K562 (cell line): ENCODE measurements at regions not wholly inside any gene's neighbourhood (a gene's known extent, or its start where the extent isn't known, plus 50 kb on each side); places are given as distances from the start of the nearest gene placed in this dataset.

ENCODE experiments used
- ATAC-seq: fragments of 200-7000 bp; cut with Tn5 transposase; 3 replicates; pipeline ENCODE4 v1.9.1; 2020; ENCODE audit warnings: moderate library complexity
- BruUV-seq: library from RNA; stranded (reverse); fragments of 400-500 nt; replicated peaks from 2 replicates; lab custom pipeline; 2021; lab: Mats Ljungman, UMichigan
- CTCF ChIA-PET: fragments of 300-600 bp; formaldehyde crosslinking; extraction: SDS; loops from one replicate; lab custom pipeline; 2021; ENCODE audit warnings: low intra/inter-chr PET ratio; lab: Yijun Ruan, JAX
- POLR2A ChIA-PET: fragments of 300-600, 350-650 bp; sonication (Branson Sonifier 250); formaldehyde crosslinking; extraction: SDS; loops from one replicate; lab custom pipeline; 2021; ENCODE audit warnings: antibody characterized with exemption, inconsistent platforms; lab: Yijun Ruan, JAX
- DNase-seq, 4 experiments: peaks; one replicate each; pipeline versions ENCODE4 v3.0.0 to v3.0.0-alpha.2; 2011 to 2018; ENCODE audit warnings: low spot score in 3 of 4, mixed read lengths in 3 of 4; ENCODE audit errors: extremely low read depth in 1 of 4
- FAIRE-seq: peaks from 2 replicates; lab custom pipeline; 2011; peaks lifted over from hg19 to GRCh38; lab: Jason Lieb, UNC
- H2AFZ ChIP-seq: 2 replicates; pipeline ENCODE4 v1.6.0; 2011; ENCODE audit warnings: low read depth, low read length, control low read depth, inconsistent platforms
- H3K27ac ChIP-seq: fragments of 200-600 bp; 3 replicates; pipeline ENCODE4 v1.8.0; 2011; ENCODE audit warnings: low read depth, mild to moderate bottlenecking, control low read depth, inconsistent platforms, low read length, moderate library complexity, mixed read lengths; ENCODE audit errors: extremely low read depth
- H3K27me3 ChIP-seq, 2 experiments: fragments of 300-600 bp in 1 of 2; 2 replicates in 1 of 2; 3 replicates in 1 of 2; pipeline versions ENCODE4 v1.6.0 to v1.8.0; 2011; ENCODE audit warnings: inconsistent platforms in 2 of 2, low read length in 2 of 2, mild to moderate bottlenecking in 1 of 2, mixed read lengths in 1 of 2, moderate library complexity in 1 of 2; ENCODE audit not compliant: control insufficient read depth in 2 of 2, insufficient read depth in 2 of 2
- H3K36me3 ChIP-seq: fragments of 300-600 bp; 3 replicates; pipeline ENCODE4 v1.8.0; 2011; ENCODE audit warnings: mild to moderate bottlenecking, low read length, inconsistent platforms; ENCODE audit not compliant: control insufficient read depth, insufficient read depth
- H3K4me1 ChIP-seq, 2 experiments: fragments of 200-600 bp in 1 of 2; replicated peaks in 1 of 2; 2 replicates in 1 of 2; 3 replicates in 1 of 2; pipeline versions ENCODE4 v1.5.1 to v1.8.0; 2011; ENCODE audit warnings: inconsistent platforms in 2 of 2, low read length in 2 of 2, mild to moderate bottlenecking in 1 of 2, mixed read lengths in 1 of 2, moderate library complexity in 1 of 2; ENCODE audit not compliant: control insufficient read depth in 2 of 2, insufficient read depth in 2 of 2
- H3K4me2 ChIP-seq: 2 replicates; pipeline ENCODE4 v1.6.1; 2011; ENCODE audit warnings: low read length, control low read depth, inconsistent platforms, mixed read lengths; ENCODE audit not compliant: insufficient read depth
- H3K4me3 ChIP-seq: fragments of 200-600 bp; sonication (generic), shearing (Covaris generic); 2 replicates; pipeline ENCODE4 v1.5.1; 2016; ENCODE audit warnings: control low read depth, inconsistent platforms
- H3K79me2 ChIP-seq: fragments of 200-600 bp; 3 replicates; pipeline ENCODE4 v1.8.0; 2011; ENCODE audit warnings: low read length, inconsistent platforms; ENCODE audit not compliant: control insufficient read depth, insufficient read depth
- H3K9ac ChIP-seq, 2 experiments: 2 replicates each; pipeline versions ENCODE4 v1.6.0 to v1.6.1; 2011; ENCODE audit warnings: low read depth in 2 of 2, low read length in 2 of 2, control low read depth in 1 of 2, inconsistent platforms in 1 of 2, mild to moderate bottlenecking in 1 of 2, mixed read lengths in 1 of 2; ENCODE audit not compliant: insufficient read depth in 1 of 2
- H3K9me1 ChIP-seq: one replicate; pipeline ENCODE4 v1.6.0; 2011; ENCODE audit warnings: inconsistent platforms, mild to moderate bottlenecking, low read length, moderate library complexity; ENCODE audit not compliant: control insufficient read depth, insufficient read depth
- H3K9me3 ChIP-seq: replicated peaks from 2 replicates; pipeline ENCODE4 v1.5.1; 2011; ENCODE audit warnings: low read depth, low read length, inconsistent platforms; ENCODE audit not compliant: control insufficient read depth, insufficient read depth
- H4K20me1 ChIP-seq: replicated peaks from 2 replicates; pipeline ENCODE4 v1.6.1; 2011; ENCODE audit warnings: low read length, inconsistent platforms, mixed read lengths; ENCODE audit not compliant: control insufficient read depth, insufficient read depth
- ARID2 ChIP-seq: fragments of 450-650 bp; IDR thresholded peaks from 2 replicates; pipeline ENCODE4 v1.6.1; 2017; ENCODE audit warnings: antibody characterized with exemption, mild to moderate bottlenecking
- CREB1 ChIP-seq, 2 experiments: sonication (generic) in 1 of 2; formaldehyde crosslinking in 1 of 2; IDR thresholded peaks; 2 replicates each; pipeline versions ENCODE4 v1.6.1 to v1.8.0; 2012 to 2022; ENCODE audit warnings: inconsistent platforms in 1 of 2, mild to moderate bottlenecking in 1 of 2, missing genetic modification reagents in 1 of 2, moderate library complexity in 1 of 2
- GTF2A2 ChIP-seq: IDR thresholded peaks from 2 replicates; pipeline ENCODE4 v1.6.1; 2016; ENCODE audit warnings: mild to moderate bottlenecking, missing genetic modification characterization, missing compliant biosample characterization
- HEY1 ChIP-seq: fragments of 250-450 bp; sonication (Bioruptor Pico); IDR thresholded peaks from 2 replicates; pipeline ENCODE4 v1.5.0; 2020; ENCODE audit warnings: mild to moderate bottlenecking, moderate library complexity, borderline replicate concordance
- PYGO2 ChIP-seq: fragments of 450-650 bp; IDR thresholded peaks from 2 replicates; pipeline ENCODE4 v1.6.1; 2016; ENCODE audit warnings: mild to moderate bottlenecking, missing genetic modification characterization, moderate library complexity, missing compliant biosample characterization
- ZHX1 ChIP-seq: fragments of 150-350 bp; conservative IDR thresholded peaks from 2 replicates; pipeline ENCODE4 v1.6.1; 2014; ENCODE audit warnings: low read length
- ZNF175 ChIP-seq: fragments of 200-800 bp; sonication (Bioruptor generic); IDR thresholded peaks from 2 replicates; pipeline ENCODE4 v1.6.1; 2016; ENCODE audit warnings: low read depth, mild to moderate bottlenecking, missing genetic modification characterization, missing compliant biosample characterization
- WGBS: fragments of 100-300 bp; shearing (Covaris generic); methylation state at CpG from one replicate; pipeline ENCODE4 v1.1.6; 2016; ENCODE audit warnings: low coverage, mixed read lengths; ENCODE audit not compliant: insufficient coverage; ENCODE audit errors: missing lambda C conversion rate; 5-methylcytosine and 5-hydroxymethylcytosine counted together
- in situ Hi-C: fragments of 300-500 bp; cut with MboI; formaldehyde crosslinking; loops from 4 replicates; pipeline ENCODE4 v1.15.0; 2018; ENCODE audit warnings: inconsistent platforms, mixed read lengths
- intact Hi-C: fragments of 100-400 bp; cut with micrococcal nuclease; formaldehyde crosslinking; loops from 2 replicates; pipeline ENCODE4 v1.14.2; 2022

GRCh38 chr5:104372376-104372775, 809.8 kb upstream of the NUDT12 start (continued):
- TF ChIP-seq CREB1 (IDR thresholded peaks at IDR 0.05) (no peak), CREB1 (CRISPR knock-in tag; IDR thresholded peaks at IDR 0.05) (no peak), ZNF175 (CRISPR knock-in tag) (no peak), PYGO2 (no peak), GTF2A2 (tag) (no peak), ARID2 (no peak), ZHX1 (no peak)

- Histone ChIP-seq H4K20me1 (no peaks in the 10 kb centered on the region), H3K9me1 (no peaks in the 10 kb centered on the region), H3K9ac (no peak overlapping the region), H3K79me2 (no peaks in the 10 kb centered on the region)
- 0% methylated on average over 1 of the region's 1 CpG for WGBS
- POLR2A ChIA-PET = no interaction called here
- TF ChIP-seq HEY1 (CRISPR knock-in tag) = no peak
- TF ChIP-seq, all 486 proteins: peak for 0
- no peak overlapping the region for H2AFZ ChIP-seq
- no peaks in the 10 kb centered on the region for H3K9me3 ChIP-seq
- intact Hi-C loops (no loop called here), in situ Hi-C loops (no loop called here)
- H3K4me3 ChIP-seq = no peak overlapping the region
- CTCF ChIA-PET = no interaction called here
- ATAC-seq (no peak), FAIRE-seq (no peak), DNase-seq (no peak)
- H3K27me3 ChIP-seq = no peaks in the 10 kb centered on the region
- no peak overlapping the region for H3K27ac ChIP-seq
- no peaks in the 10 kb centered on the region for H3K4me1 ChIP-seq
- H3K36me3 ChIP-seq = no peaks in the 10 kb centered on the region
- no TSS peak for BruUV-seq
- H3K4me2 ChIP-seq = no peak overlapping the region
These were observed 807.9 kb upstream of the NUDT12 start for GRCh38 chr5:104370523-104370922.
